H1 (cell line): ENCODE measurements at regions not wholly inside any gene's neighbourhood (a gene's known extent, or its start where the extent isn't known, plus 50 kb on each side); places are given as distances from the start of the nearest gene placed in this dataset.

Experiments
- CTCF ChIA-PET: fragments of 300-600 bp; sonication (Branson Sonifier 250); formaldehyde crosslinking; loops from one replicate; lab custom pipeline; 2021; ENCODE audit not compliant: partially characterized antibody; lab: Charles Lee
- POLR2A ChIA-PET: fragments of 300-600 bp; sonication (Branson Sonifier 250); formaldehyde crosslinking; loops from one replicate; lab custom pipeline; 2021; ENCODE audit warnings: inconsistent platforms; ENCODE audit not compliant: partially characterized antibody; lab: Charles Lee
- DNase-seq, 2 experiments: peaks; one replicate each; pipeline versions ENCODE4 v3.0.0 to v3.0.0-alpha.2; 2010 to 2022; ENCODE audit warnings: low spot score in 2 of 2, low read depth in 1 of 2, mixed read lengths in 1 of 2
- FAIRE-seq: peaks from 2 replicates; lab custom pipeline; 2011; peaks lifted over from hg19 to GRCh38; lab: Jason Lieb, UNC
- H2AFZ ChIP-seq: 2 replicates; pipeline ENCODE4 v1.8.1; 2012; ENCODE audit warnings: low read length, inconsistent platforms
- H2AK5ac ChIP-seq: 2 replicates; pipeline ENCODE4 v1.6.1; 2013; ENCODE audit warnings: low read depth, low read length
- H2BK120ac ChIP-seq: replicated peaks from 2 replicates; pipeline ENCODE3; 2013; ENCODE audit warnings: low read depth, low read length, inconsistent platforms
- H2BK12ac ChIP-seq: 2 replicates; pipeline ENCODE4 v1.6.1; 2013; ENCODE audit warnings: low read depth, low read length
- H2BK15ac ChIP-seq: 2 replicates; pipeline ENCODE4 v1.6.1; 2013; ENCODE audit warnings: low read length
- H2BK20ac ChIP-seq: 2 replicates; pipeline ENCODE4 v1.6.1; 2013; ENCODE audit warnings: low read length
- H2BK5ac ChIP-seq: 2 replicates; pipeline ENCODE4 v1.6.1; 2013; ENCODE audit warnings: low read depth, low read length
- H3K14ac ChIP-seq: 2 replicates; pipeline ENCODE4 v1.6.1; 2013; ENCODE audit warnings: inconsistent platforms; ENCODE audit not compliant: insufficient read length
- H3K18ac ChIP-seq: 2 replicates; pipeline ENCODE4 v1.6.1; 2013; ENCODE audit warnings: low read length; ENCODE audit errors: extremely low read depth
- H3K23ac ChIP-seq: 2 replicates; pipeline ENCODE4 v1.6.1; 2013; ENCODE audit warnings: inconsistent platforms; ENCODE audit not compliant: insufficient read length
- H3K23me2 ChIP-seq: 2 replicates; pipeline ENCODE4 v1.6.1; 2013; ENCODE audit warnings: low read depth, low read length
- H3K27ac ChIP-seq: 2 replicates; pipeline ENCODE4 v1.6.1; 2011; ENCODE audit warnings: low read depth, low read length, inconsistent platforms
- H3K27me3 ChIP-seq, 4 experiments: replicated peaks in 1 of 4; 1 replicate in 1 of 4; 2 replicates in 3 of 4; pipeline versions ENCODE4 v1.6.1 to v1.8.1; 2011 to 2013; ENCODE audit warnings: low read length in 3 of 4, mild to moderate bottlenecking in 3 of 4, inconsistent platforms in 2 of 4, mixed read lengths in 2 of 4, moderate library complexity in 1 of 4; ENCODE audit not compliant: control insufficient read depth in 3 of 4, insufficient read depth in 3 of 4; ENCODE audit errors: extremely low read depth in 1 of 4
- H3K36me3 ChIP-seq, 4 experiments: 2 replicates each; pipeline versions ENCODE4 v1.6.1 to v1.8.1; 2011 to 2013; ENCODE audit warnings: mild to moderate bottlenecking in 4 of 4, low read length in 3 of 4, moderate library complexity in 2 of 4, control low read depth in 1 of 4, inconsistent platforms in 1 of 4; ENCODE audit not compliant: insufficient read depth in 4 of 4, control insufficient read depth in 2 of 4
- H3K4ac ChIP-seq: replicated peaks from 2 replicates; pipeline ENCODE3; 2013; ENCODE audit warnings: low read length, low read depth, mixed read lengths, inconsistent platforms; ENCODE audit not compliant: insufficient read length
- H3K4me1 ChIP-seq, 4 experiments: replicated peaks in 1 of 4; 1 replicate in 1 of 4; 2 replicates in 3 of 4; pipeline versions ENCODE4 v1.6.1 to v1.8.1; 2011 to 2013; ENCODE audit warnings: low read length in 3 of 4, inconsistent platforms in 2 of 4, mixed read lengths in 1 of 4; ENCODE audit not compliant: insufficient read depth in 4 of 4, control insufficient read depth in 3 of 4
- H3K4me2 ChIP-seq, 2 experiments: 2 replicates each; pipeline versions ENCODE4 v1.6.1 to v1.8.1; 2011 to 2013; ENCODE audit warnings: low read depth in 2 of 2, low read length in 2 of 2, control low read depth in 1 of 2, inconsistent platforms in 1 of 2, mild to moderate bottlenecking in 1 of 2; ENCODE audit not compliant: insufficient read depth in 1 of 2
- H3K4me3 ChIP-seq, 4 experiments: fragments of 200-600, 300-600 bp in 1 of 4; sonication (generic), shearing (Covaris generic), sonication (Bioruptor Twin) in 1 of 4; 2 replicates each; pipeline versions ENCODE4 v1.5.1 to v1.8.1; 2011 to 2016; ENCODE audit warnings: low read length in 4 of 4, low read depth in 3 of 4, control low read depth in 2 of 4, inconsistent platforms in 2 of 4, mild to moderate bottlenecking in 2 of 4, mixed read lengths in 1 of 4, moderate library complexity in 1 of 4; ENCODE audit not compliant: insufficient read depth in 2 of 4; ENCODE audit errors: extremely low read depth in 1 of 4
- H3K56ac ChIP-seq: replicated peaks from 2 replicates; pipeline ENCODE3; 2013; ENCODE audit warnings: low read depth, mild to moderate bottlenecking, mixed read lengths, low read length, inconsistent platforms; ENCODE audit not compliant: insufficient read length
- H3K79me1 ChIP-seq: 2 replicates; pipeline ENCODE4 v1.6.1; 2013; ENCODE audit warnings: low read depth, low read length, control low read depth
- H3K79me2 ChIP-seq, 2 experiments: 2 replicates each; pipeline versions ENCODE4 v1.6.1 to v1.8.1; 2012 to 2013; ENCODE audit warnings: low read length in 2 of 2, mild to moderate bottlenecking in 2 of 2, inconsistent platforms in 1 of 2; ENCODE audit not compliant: insufficient read depth in 2 of 2, control insufficient read depth in 1 of 2
- H3K9ac ChIP-seq, 4 experiments: replicated peaks in 1 of 4; 1 replicate in 1 of 4; 2 replicates in 3 of 4; pipeline versions ENCODE4 v1.6.1 to v1.8.1; 2011 to 2013; ENCODE audit warnings: low read depth in 3 of 4, low read length in 3 of 4, control low read depth in 2 of 4, mild to moderate bottlenecking in 2 of 4, moderate library complexity in 2 of 4, inconsistent platforms in 1 of 4; ENCODE audit errors: extremely low read depth in 1 of 4
- H3K9me3 ChIP-seq, 2 experiments: 2 replicates each; pipeline versions ENCODE4 v1.6.1 to v1.8.1; 2012 to 2013; ENCODE audit warnings: mild to moderate bottlenecking in 2 of 2, moderate library complexity in 2 of 2, control low read depth in 1 of 2, inconsistent platforms in 1 of 2, low read depth in 1 of 2, low read length in 1 of 2, mixed read lengths in 1 of 2; ENCODE audit not compliant: insufficient read depth in 2 of 2
- H4K20me1 ChIP-seq, 2 experiments: replicated peaks in 1 of 2; 2 replicates each; pipeline versions ENCODE3 to v1.8.1; 2011 to 2013; ENCODE audit warnings: inconsistent platforms in 2 of 2, low read length in 2 of 2, mild to moderate bottlenecking in 1 of 2; ENCODE audit not compliant: insufficient read depth in 2 of 2, control insufficient read depth in 1 of 2
- H4K5ac ChIP-seq: 2 replicates; pipeline ENCODE4 v1.6.1; 2013; ENCODE audit warnings: low read length, low read depth, mixed read lengths, inconsistent platforms; ENCODE audit not compliant: insufficient read length
- H4K8ac ChIP-seq: 2 replicates; pipeline ENCODE4 v1.8.0; 2013; ENCODE audit warnings: mild to moderate bottlenecking, moderate library complexity, low read length, inconsistent platforms; ENCODE audit not compliant: insufficient read depth; ENCODE audit errors: extremely low read depth
- H4K91ac ChIP-seq: replicated peaks from 2 replicates; pipeline ENCODE3; 2013; ENCODE audit warnings: low read length, mixed read lengths, inconsistent platforms; ENCODE audit not compliant: insufficient read length
- EGR1 ChIP-seq: IDR thresholded peaks from 2 replicates; pipeline ENCODE4 v1.6.1; 2011; ENCODE audit warnings: low read depth, low read length, borderline replicate concordance
- GABPA ChIP-seq: IDR thresholded peaks from 2 replicates; pipeline ENCODE4 v1.6.1; 2011; ENCODE audit warnings: mild to moderate bottlenecking, low read length, moderate library complexity, borderline replicate concordance; ENCODE audit not compliant: insufficient read depth
- GTF2F1 ChIP-seq: IDR thresholded peaks from 2 replicates; pipeline ENCODE4 v1.6.1; 2012; ENCODE audit warnings: low read depth, low read length, improper control_type of control experiment, borderline replicate concordance
- HDAC2 ChIP-seq, 2 experiments: fragments of 300-600 bp in 1 of 2; sonication (generic) in 1 of 2; IDR thresholded peaks; 2 replicates each; pipeline ENCODE4 v1.6.1; 2011 to 2012; ENCODE audit warnings: low read depth in 2 of 2, low read length in 2 of 2, mild to moderate bottlenecking in 2 of 2, moderate library complexity in 2 of 2, borderline replicate concordance in 1 of 2, inconsistent platforms in 1 of 2
- NRF1 ChIP-seq: IDR thresholded peaks from 2 replicates; pipeline ENCODE4 v1.6.1; 2011; ENCODE audit warnings: mild to moderate bottlenecking, low read depth, low read length, improper control_type of control experiment
- RAD21 ChIP-seq, 2 experiments: IDR thresholded peaks in 1 of 2; conservative IDR thresholded peaks in 1 of 2; 2 replicates each; pipeline ENCODE4 v1.6.1; 2011; ENCODE audit warnings: low read depth in 2 of 2, low read length in 2 of 2, improper control_type of control experiment in 1 of 2, inconsistent platforms in 1 of 2, mild to moderate bottlenecking in 1 of 2, moderate library complexity in 1 of 2
- SP2 ChIP-seq: IDR thresholded peaks from 2 replicates; pipeline ENCODE4 v1.6.1; 2012; ENCODE audit warnings: mild to moderate bottlenecking, low read length, inconsistent platforms
- YY1 ChIP-seq: IDR thresholded peaks from 2 replicates; pipeline ENCODE4 v1.6.1; 2011; ENCODE audit warnings: low read depth, mild to moderate bottlenecking, low read length
- WGBS, 2 experiments: shearing (Covaris generic) in 1 of 2; methylation state at CpG; one replicate each; pipeline versions ENCODE4 v1.1.6 to v1.1.7; 2013 to 2015; ENCODE audit warnings: low lambda C conversion rate in 2 of 2, mixed read lengths in 2 of 2, inconsistent platforms in 1 of 2, low coverage in 1 of 2, missing lambda C conversion rate in 1 of 2; ENCODE audit not compliant: insufficient replicate concordance in 2 of 2, insufficient coverage in 1 of 2, insufficient read length in 1 of 2; ENCODE audit errors: extremely low coverage in 1 of 2, missing lambda C conversion rate in 1 of 2; 5-methylcytosine and 5-hydroxymethylcytosine counted together
- TF ChIP-seq, protein P1 (sequence below), 3 experiments: IDR thresholded peaks; 1 replicate in 2 of 3; 2 replicates in 1 of 3; pipeline versions ENCODE4 v1.5.1 to v1.6.1; 2011; ENCODE audit warnings: low read length in 3 of 3, mild to moderate bottlenecking in 3 of 3, inconsistent platforms in 2 of 3, low read depth in 1 of 3, moderate library complexity in 1 of 3; ENCODE audit not compliant: insufficient read depth in 1 of 3; ENCODE audit errors: control extremely low read depth in 1 of 3

GRCh38 chr4:63563288-63564014 is 845.8 kb downstream of the TECRL start:
- Histone ChIP-seq H3K79me2 (no peaks in the 10 kb centered on the region), H3K9ac (no peak overlapping the region), H3K4me1 (no peaks in the 10 kb centered on the region), H2BK12ac (no peak overlapping the region), H3K23me2 (no peaks in the 10 kb centered on the region), H3K9me3 (peaks cover 0 to 6% of the 10 kb centered on the region in 2 experiments; a peak in 1 of 4 replicates), H3K27ac (no peak overlapping the region), H4K8ac (no peak overlapping the region), H4K5ac (no peak overlapping the region), H2BK20ac (no peak overlapping the region), H3K23ac (no peak overlapping the region), H3K27me3 (no peaks in the 10 kb centered on the region), H3K36me3 (no peaks in the 10 kb centered on the region), H3K14ac (no peak overlapping the region), H4K20me1 (no peaks in the 10 kb centered on the region), H2BK5ac (no peak overlapping the region), H3K4me2 (no peak overlapping the region), H2BK120ac (no peak overlapping the region), H3K79me1 (no peaks in the 10 kb centered on the region), H3K18ac (no peak overlapping the region), H2BK15ac (no peak overlapping the region), H2AFZ (peak overlapping the region; percentile 88), H3K4ac (no peak overlapping the region), H3K56ac (no peak overlapping the region), H2AK5ac (no peak overlapping the region), H4K91ac (no peak overlapping the region), H3K4me3 (no peak overlapping the region)
- POLR2A ChIA-PET: no interaction called here
- CTCF ChIA-PET: interaction anchor here (0.6 to 1.5 kb wide), 19 partner anchors 10 to 882 kb away, joined by 3 to 5 read pairs (median 3); no protein-coding TSS in a partner anchor
- FAIRE-seq: peak; percentile 68
- no peak for DNase-seq
- 84% methylated on average over 4 of the region's 4 CpGs; no CpG with 5 or more reads in 1 of the 2 experiments for WGBS, 2 experiments
- peak; percentile 85 to 87 for TF ChIP-seq RAD21 (IDR thresholded peaks at IDR 0.05 in 1 of 2, conservative IDR thresholded peaks at IDR 0.05 in 1 of 2; ENCODE audit: low read depth in 2 of 2, low read length in 2 of 2)
- TF ChIP-seq HDAC2 (IDR thresholded peaks at IDR 0.05; ENCODE audit: borderline replicate concordance in 1 of 2, low read depth in 2 of 2, low read length in 2 of 2): no peak
- TF ChIP-seq GTF2F1: no peak
- no peak for TF ChIP-seq GABPA
- TF ChIP-seq YY1: peak; percentile 57; the same call in 1 of the 2 replicates
- TF ChIP-seq EGR1: no peak
- TF ChIP-seq, protein P1, sequence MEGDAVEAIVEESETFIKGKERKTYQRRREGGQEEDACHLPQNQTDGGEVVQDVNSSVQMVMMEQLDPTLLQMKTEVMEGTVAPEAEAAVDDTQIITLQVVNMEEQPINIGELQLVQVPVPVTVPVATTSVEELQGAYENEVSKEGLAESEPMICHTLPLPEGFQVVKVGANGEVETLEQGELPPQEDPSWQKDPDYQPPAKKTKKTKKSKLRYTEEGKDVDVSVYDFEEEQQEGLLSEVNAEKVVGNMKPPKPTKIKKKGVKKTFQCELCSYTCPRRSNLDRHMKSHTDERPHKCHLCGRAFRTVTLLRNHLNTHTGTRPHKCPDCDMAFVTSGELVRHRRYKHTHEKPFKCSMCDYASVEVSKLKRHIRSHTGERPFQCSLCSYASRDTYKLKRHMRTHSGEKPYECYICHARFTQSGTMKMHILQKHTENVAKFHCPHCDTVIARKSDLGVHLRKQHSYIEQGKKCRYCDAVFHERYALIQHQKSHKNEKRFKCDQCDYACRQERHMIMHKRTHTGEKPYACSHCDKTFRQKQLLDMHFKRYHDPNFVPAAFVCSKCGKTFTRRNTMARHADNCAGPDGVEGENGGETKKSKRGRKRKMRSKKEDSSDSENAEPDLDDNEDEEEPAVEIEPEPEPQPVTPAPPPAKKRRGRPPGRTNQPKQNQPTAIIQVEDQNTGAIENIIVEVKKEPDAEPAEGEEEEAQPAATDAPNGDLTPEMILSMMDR (IDR thresholded peaks at IDR 0.05; ENCODE audit: control extremely low read depth in 1 of 3, insufficient read depth in 1 of 3, low read depth in 1 of 3, low read length in 3 of 3): peak in 2 of 3 experiments; percentile 46 to 57; a peak in 3 of 4 replicates
- no peak for TF ChIP-seq SP2
- TF ChIP-seq NRF1: no peak
